ENCODE measurements at regions not wholly inside any gene's neighbourhood (a gene's known extent, or its start where the extent isn't known, plus 50 kb on each side); places are given as distances from the start of the nearest gene placed in this dataset.

DNA sequence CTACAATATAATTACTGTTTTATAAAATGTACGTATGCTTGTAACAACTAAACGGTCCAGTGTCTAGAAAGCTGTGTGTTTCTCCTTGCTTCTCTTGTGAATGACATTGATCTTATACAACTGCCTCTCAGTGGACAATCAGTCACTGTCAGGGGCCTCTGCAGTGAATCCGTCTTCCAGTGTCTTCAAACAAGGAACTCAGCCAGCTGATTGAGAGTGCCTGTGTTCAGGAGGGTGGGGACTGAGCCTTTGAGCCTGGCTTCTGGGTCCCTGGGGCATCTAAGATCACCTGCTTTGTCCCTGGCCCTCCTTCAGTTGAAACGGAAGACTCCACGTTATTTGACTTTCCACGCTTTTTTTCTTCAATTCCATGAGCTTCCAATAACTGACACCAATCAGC is 133.1 kb upstream of the SFSWAP start:
- H3K4me3 Mint-ChIP-seq (ENCODE audit: unreplicated experiment), result no peak overlapping the region
- no peak overlapping the region for H3K27ac Mint-ChIP-seq (ENCODE audit: unreplicated experiment)
- H3K27me3 Mint-ChIP-seq (ENCODE audit: unreplicated experiment), result peaks cover 9% of the 10 kb centered on the region
- H3K36me3 Mint-ChIP-seq (ENCODE audit: unreplicated experiment), result no peaks in the 10 kb centered on the region
- TF ChIP-seq, protein P1, sequence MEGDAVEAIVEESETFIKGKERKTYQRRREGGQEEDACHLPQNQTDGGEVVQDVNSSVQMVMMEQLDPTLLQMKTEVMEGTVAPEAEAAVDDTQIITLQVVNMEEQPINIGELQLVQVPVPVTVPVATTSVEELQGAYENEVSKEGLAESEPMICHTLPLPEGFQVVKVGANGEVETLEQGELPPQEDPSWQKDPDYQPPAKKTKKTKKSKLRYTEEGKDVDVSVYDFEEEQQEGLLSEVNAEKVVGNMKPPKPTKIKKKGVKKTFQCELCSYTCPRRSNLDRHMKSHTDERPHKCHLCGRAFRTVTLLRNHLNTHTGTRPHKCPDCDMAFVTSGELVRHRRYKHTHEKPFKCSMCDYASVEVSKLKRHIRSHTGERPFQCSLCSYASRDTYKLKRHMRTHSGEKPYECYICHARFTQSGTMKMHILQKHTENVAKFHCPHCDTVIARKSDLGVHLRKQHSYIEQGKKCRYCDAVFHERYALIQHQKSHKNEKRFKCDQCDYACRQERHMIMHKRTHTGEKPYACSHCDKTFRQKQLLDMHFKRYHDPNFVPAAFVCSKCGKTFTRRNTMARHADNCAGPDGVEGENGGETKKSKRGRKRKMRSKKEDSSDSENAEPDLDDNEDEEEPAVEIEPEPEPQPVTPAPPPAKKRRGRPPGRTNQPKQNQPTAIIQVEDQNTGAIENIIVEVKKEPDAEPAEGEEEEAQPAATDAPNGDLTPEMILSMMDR (IDR thresholded peaks at IDR 0.05), result no peak
- peaks cover 15% of the 10 kb centered on the region for H3K4me1 Mint-ChIP-seq (ENCODE audit: unreplicated experiment)
- DNase-seq (ENCODE audit: extremely low spot score, unreplicated experiment), result no peak
- no peaks in the 10 kb centered on the region for H3K9me3 Mint-ChIP-seq (ENCODE audit: unreplicated experiment)

DNA sequence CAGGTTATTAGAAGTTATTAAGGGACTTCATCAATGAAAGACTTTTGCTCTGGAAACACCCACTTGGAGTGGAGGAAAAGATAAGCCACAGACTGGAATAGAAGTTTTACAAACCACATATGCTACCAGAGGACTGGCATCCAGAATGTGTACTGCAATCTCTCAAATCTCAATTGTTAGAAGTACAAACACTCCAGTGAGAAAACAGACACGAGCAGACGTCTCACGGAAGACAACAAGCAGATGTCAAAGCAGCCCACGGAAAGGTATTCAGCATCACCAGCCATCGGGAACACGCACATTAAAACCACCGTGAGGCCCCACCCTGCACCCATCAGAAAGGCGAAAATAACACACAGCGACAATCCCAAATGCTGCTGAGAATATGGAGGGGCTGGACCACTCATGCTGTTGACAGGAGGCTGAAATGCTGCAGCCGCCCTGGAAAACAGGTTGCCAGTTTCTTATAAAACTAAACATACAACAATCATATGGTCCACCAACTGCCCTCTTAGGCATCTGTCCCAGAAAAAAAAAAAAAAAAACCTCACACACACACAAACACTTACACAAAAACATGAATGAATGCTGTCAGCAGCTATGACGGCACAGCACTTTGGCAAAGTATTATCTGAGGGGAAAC is 131.9 kb upstream of the SFSWAP start:
- peaks cover 5% of the 10 kb centered on the region for H3K27me3 Mint-ChIP-seq (ENCODE audit: unreplicated experiment)
- H3K9me3 Mint-ChIP-seq (ENCODE audit: unreplicated experiment), result no peaks in the 10 kb centered on the region
- TF ChIP-seq, protein P1 (IDR thresholded peaks at IDR 0.05), result no peak
- H3K4me1 Mint-ChIP-seq (ENCODE audit: unreplicated experiment), result peaks cover 12% of the 10 kb centered on the region
- DNase-seq (ENCODE audit: extremely low spot score, unreplicated experiment), result no peak
- H3K27ac Mint-ChIP-seq (ENCODE audit: unreplicated experiment), result no peak overlapping the region
- H3K4me3 Mint-ChIP-seq (ENCODE audit: unreplicated experiment), result no peak overlapping the region
- no peaks in the 10 kb centered on the region for H3K36me3 Mint-ChIP-seq (ENCODE audit: unreplicated experiment)

DNA sequence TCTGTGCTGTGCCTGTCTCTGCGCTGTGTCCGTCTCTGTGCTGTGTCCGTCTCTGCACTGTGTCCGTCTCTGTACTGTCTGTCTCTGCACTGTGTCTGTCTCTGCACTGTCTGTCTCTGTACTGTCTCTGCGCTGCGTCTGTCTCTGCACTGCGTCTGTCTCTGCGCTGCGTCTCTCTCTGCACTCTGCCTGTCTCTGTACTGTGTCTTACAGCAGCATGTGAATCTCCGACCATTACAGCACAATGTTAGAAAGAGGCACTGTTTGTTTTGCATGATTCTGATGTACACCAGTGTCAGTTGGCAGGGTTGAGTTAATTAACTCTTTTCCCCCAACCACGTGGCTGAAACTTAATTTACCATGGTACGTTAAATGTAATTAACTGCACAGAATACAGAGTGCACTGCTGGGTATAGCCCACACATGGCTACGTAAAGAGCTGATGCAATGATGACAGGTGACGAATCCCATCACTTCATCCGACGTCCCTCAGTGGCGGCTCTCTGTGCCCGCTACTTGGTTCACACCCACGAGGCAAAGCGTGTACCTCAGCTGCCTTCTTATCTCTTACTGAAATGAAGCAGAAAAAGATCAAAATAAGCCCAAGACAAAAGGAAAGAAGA is 127.7 kb upstream of the SFSWAP start:
- H3K36me3 Mint-ChIP-seq (ENCODE audit: unreplicated experiment), result no peaks in the 10 kb centered on the region
- no peaks in the 10 kb centered on the region for H3K4me1 Mint-ChIP-seq (ENCODE audit: unreplicated experiment)
- H3K27me3 Mint-ChIP-seq (ENCODE audit: unreplicated experiment), result peaks cover 3% of the 10 kb centered on the region
- TF ChIP-seq, protein P1 (IDR thresholded peaks at IDR 0.05), result no peak
- no peaks in the 10 kb centered on the region for H3K9me3 Mint-ChIP-seq (ENCODE audit: unreplicated experiment)
- no peak overlapping the region for H3K4me3 Mint-ChIP-seq (ENCODE audit: unreplicated experiment)
- no peak for DNase-seq (ENCODE audit: extremely low spot score, unreplicated experiment)
- H3K27ac Mint-ChIP-seq (ENCODE audit: unreplicated experiment), result no peak overlapping the region

GRCh38 chr12:131586269-131586668 is 124.6 kb upstream of the SFSWAP start:
- Mint-ChIP-seq H3K27me3 (ENCODE audit: unreplicated experiment) (no peaks in the 10 kb centered on the region), H3K4me3 (ENCODE audit: unreplicated experiment) (no peak overlapping the region), H3K36me3 (ENCODE audit: unreplicated experiment) (no peaks in the 10 kb centered on the region), H3K9me3 (ENCODE audit: unreplicated experiment) (no peaks in the 10 kb centered on the region), H3K4me1 (ENCODE audit: unreplicated experiment) (peaks cover 3% of the 10 kb centered on the region), H3K27ac (ENCODE audit: unreplicated experiment) (no peak overlapping the region)
- TF ChIP-seq, protein P1 (IDR thresholded peaks at IDR 0.05), result no peak
- no peak for DNase-seq (ENCODE audit: extremely low spot score, unreplicated experiment)

DNA sequence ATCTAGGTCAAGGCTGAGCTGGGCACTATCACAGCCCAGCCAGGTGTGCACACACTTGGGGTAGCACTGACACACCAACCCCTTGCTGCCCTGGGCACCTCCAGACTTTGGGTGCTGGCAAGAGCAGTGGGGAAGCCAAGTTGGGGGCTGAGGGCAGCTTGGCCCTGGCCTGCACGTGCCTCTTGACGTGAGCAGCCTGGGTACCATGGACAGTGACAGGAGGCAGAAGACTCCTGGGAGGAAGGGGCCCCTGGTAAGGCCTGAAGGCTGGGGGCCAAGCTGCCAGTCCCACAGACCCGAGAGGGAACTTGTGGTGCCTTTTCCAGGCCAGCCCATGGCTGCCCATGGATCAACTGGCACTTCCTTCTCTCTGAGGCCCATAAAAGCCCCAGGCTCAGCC is 124.1 kb upstream of the SFSWAP start:
- Mint-ChIP-seq H3K4me1 (ENCODE audit: unreplicated experiment) (peaks cover 3% of the 10 kb centered on the region), H3K4me3 (ENCODE audit: unreplicated experiment) (no peak overlapping the region), H3K36me3 (ENCODE audit: unreplicated experiment) (no peaks in the 10 kb centered on the region), H3K27me3 (ENCODE audit: unreplicated experiment) (no peaks in the 10 kb centered on the region), H3K27ac (ENCODE audit: unreplicated experiment) (no peak overlapping the region), H3K9me3 (ENCODE audit: unreplicated experiment) (no peaks in the 10 kb centered on the region)
- TF ChIP-seq, protein P1 (IDR thresholded peaks at IDR 0.05), result no peak
- no peak for DNase-seq (ENCODE audit: extremely low spot score, unreplicated experiment)
